HL-60 (cell line): ENCODE measurements at regions not wholly inside any gene's neighbourhood (a gene's known extent, or its start where the extent isn't known, plus 50 kb on each side); places are given as distances from the start of the nearest gene placed in this dataset.

Source experiments
- DNase-seq, 2 experiments: peaks; one replicate each; pipeline ENCODE4 v3.0.0-alpha.2; 2010 to 2020; ENCODE audit warnings: low read depth in 1 of 2, low spot score in 1 of 2
- H3K27ac ChIP-seq: fragments of 250-450 bp; sonication (Bioruptor Pico); replicated peaks from 2 replicates; pipeline ENCODE4 v1.5.1; 2020; ENCODE audit warnings: mild to moderate bottlenecking, moderate library complexity
- H3K27me3 ChIP-seq: fragments of 250-450 bp; sonication (Bioruptor Pico); 2 replicates; pipeline ENCODE4 v1.5.1; 2021; ENCODE audit warnings: mild to moderate bottlenecking, moderate library complexity; ENCODE audit not compliant: insufficient read depth, poor library complexity, severe bottlenecking
- H3K4me3 ChIP-seq: replicated peaks from 2 replicates; pipeline ENCODE4 v1.5.1; 2011; ENCODE audit warnings: mild to moderate bottlenecking, control low read depth, low read length; ENCODE audit not compliant: insufficient read depth
- CTCF ChIP-seq: IDR thresholded peaks from one replicate; pipeline ENCODE4 v1.5.1; 2011; ENCODE audit warnings: low read length, control low read depth, inconsistent platforms; ENCODE audit not compliant: insufficient read depth
- GABPA ChIP-seq: IDR thresholded peaks from 2 replicates; pipeline ENCODE4 v1.6.1; 2012; ENCODE audit warnings: low read depth
- POLR2AphosphoS5 ChIP-seq: IDR thresholded peaks from 2 replicates; pipeline ENCODE4 v1.6.1; 2012; ENCODE audit warnings: low read depth
- REST ChIP-seq: IDR thresholded peaks from 2 replicates; pipeline ENCODE4 v1.6.1; 2012; ENCODE audit warnings: low read depth; ENCODE audit not compliant: insufficient replicate concordance
- SPI1 ChIP-seq: IDR thresholded peaks from 2 replicates; pipeline ENCODE4 v1.6.1; 2012; ENCODE audit warnings: low read depth, mild to moderate bottlenecking, borderline replicate concordance

GRCh38 chr5:116673453-116673852 is 98.8 kb upstream of the SEMA6A start:
- DNase-seq, result no peak
- TF ChIP-seq REST (no peak), GABPA (no peak), POLR2AphosphoS5 (no peak), SPI1 (no peak), CTCF (no peak)
- H3K27me3 ChIP-seq, result no peaks in the 10 kb centered on the region
- H3K4me3 ChIP-seq, result no peak overlapping the region
- H3K27ac ChIP-seq, result no peak overlapping the region

GRCh38 chr5:116672203-116672602 is 97.6 kb upstream of the SEMA6A start:
- Histone ChIP-seq H3K27me3 (no peaks in the 10 kb centered on the region), H3K27ac (no peak overlapping the region), H3K4me3 (no peak overlapping the region)
- TF ChIP-seq GABPA, result no peak
- no peak for TF ChIP-seq REST
- no peak for TF ChIP-seq POLR2AphosphoS5
- TF ChIP-seq CTCF, result no peak
- no peak for TF ChIP-seq SPI1
- DNase-seq, result no peak

- Histone ChIP-seq H3K27me3 (no peaks in the 10 kb centered on the region), H3K4me3 (no peak overlapping the region), H3K27ac (no peak overlapping the region)
- DNase-seq, result no peak
- no peak for TF ChIP-seq CTCF
- no peak for TF ChIP-seq GABPA
- no peak for TF ChIP-seq POLR2AphosphoS5
- no peak for TF ChIP-seq SPI1
- TF ChIP-seq REST, result no peak
These were observed 96.7 kb upstream of the SEMA6A start for GRCh38 chr5:116671211-116671736.
